HG03354 (cell line): ENCODE measurements at regions not wholly inside any gene's neighbourhood (a gene's known extent, or its start where the extent isn't known, plus 50 kb on each side); places are given as distances from the start of the nearest gene placed in this dataset.
"Not testable (repeated sequence)": the region's sequence is repeated elsewhere in the genome, so short reads cannot be mapped to it uniquely, and the experiment has no call there.

Experiments used
- ATAC-seq: cut with Tn5 transposase; IDR thresholded peaks from one replicate; pipeline ENCODE4 v1.9.1; 2021; ENCODE audit warnings: mild to moderate bottlenecking; ENCODE audit not compliant: unreplicated experiment, poor library complexity, severe bottlenecking

DNA sequence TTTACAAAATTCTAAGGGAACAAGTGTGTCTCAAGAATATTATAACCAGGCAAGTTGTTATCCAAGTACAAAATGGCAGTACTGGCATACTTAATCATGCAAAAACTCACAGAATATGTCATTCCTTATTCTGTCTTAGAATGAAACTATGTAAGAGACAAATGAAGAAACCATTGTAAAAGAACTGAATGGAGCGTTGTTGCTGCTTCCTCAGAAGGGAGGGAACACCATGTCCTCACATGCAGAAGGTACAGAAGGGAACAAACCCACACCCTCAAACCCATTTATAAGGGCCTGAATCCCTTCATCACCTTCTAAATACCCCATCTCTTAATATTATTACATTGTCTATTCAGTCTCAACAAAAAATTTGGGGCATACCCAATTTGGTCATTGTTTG, 960.0 kb downstream of the LTN1 start:
- not testable (repeated sequence) for ATAC-seq

DNA sequence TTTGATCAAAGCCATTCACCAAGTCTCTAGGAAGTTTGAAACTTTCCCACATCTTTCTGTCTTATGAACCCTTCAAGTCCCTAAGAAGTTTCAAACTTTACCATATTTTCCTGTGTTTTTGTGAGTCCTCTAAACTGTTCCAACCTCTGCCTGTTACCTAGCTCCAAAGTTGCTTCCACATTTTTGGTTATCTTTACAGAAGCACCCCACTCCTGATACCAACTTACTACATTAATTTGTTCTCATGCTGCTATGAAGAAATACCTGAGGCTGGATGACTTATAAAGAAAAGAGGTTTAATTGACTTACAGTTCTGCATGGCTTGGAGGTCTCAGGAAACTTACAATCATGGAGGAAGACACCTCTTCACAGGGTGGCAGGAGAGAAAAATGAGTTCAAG, 961.6 kb downstream of the LTN1 start:
- ATAC-seq: not testable (repeated sequence)

DNA sequence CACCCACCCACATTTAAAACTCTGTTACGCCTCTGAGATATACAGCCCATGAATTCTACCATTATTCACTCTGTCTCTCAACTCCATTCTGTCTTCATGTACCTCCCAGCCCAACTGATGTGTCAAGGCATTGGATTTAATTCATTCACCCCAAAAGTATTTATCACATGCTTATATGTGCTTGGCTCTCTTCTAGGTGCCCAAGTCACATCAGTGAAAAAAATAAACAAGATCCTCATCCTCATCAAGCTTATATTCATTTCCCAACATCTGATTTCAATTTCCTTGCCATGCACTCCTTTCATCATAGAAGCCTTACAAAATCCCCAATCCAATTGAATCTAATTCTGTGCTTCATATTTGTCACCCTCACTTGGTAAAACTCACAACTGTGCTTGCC, 967.6 kb downstream of the LTN1 start:
- no peak for ATAC-seq

DNA sequence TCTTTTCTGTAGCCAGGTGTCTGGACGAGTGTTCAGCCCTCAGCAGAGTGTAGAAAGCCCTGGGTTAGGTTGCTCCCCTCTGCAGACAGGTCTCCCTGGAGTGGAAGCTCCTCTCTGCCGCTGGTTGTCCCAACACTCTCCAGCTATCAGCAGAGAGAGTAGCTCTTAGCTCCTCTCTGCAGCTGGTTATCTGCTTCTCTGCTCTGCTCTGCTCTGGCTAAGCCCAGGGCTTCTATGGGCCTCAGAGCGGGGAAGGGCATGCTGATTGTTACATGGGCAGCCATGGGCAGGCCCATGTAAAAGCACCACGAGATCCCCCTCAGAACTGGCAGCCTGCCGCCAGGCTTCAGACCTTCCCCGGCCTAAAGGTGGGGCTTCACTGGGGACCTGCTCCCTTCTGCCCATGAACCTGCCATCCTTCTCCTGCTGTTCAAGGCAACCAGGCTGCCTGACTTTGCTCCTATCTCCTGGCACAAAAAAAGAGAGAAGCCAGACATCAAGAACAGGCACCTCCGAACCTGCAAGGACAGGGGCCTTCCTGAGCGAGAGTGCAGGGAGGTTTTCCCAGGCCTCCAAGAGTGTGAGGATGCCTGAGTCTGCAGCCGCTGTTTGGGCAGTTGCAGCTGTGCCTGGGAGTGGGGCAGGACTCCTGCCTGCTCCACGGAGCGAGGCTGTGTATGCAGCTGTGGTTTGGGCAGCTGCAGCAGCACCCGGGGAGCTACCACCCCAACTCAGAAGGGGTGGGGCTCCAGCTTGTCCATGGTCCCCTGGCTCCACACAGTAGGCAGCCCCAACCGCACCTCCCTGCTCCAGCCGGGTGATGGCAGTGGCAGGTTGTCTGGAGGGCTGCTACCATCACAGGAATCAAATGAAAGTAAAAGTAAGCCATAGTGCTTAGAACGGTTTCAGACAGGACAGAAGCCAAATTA, 973.7 kb downstream of the LTN1 start:
- ATAC-seq: no peak

DNA sequence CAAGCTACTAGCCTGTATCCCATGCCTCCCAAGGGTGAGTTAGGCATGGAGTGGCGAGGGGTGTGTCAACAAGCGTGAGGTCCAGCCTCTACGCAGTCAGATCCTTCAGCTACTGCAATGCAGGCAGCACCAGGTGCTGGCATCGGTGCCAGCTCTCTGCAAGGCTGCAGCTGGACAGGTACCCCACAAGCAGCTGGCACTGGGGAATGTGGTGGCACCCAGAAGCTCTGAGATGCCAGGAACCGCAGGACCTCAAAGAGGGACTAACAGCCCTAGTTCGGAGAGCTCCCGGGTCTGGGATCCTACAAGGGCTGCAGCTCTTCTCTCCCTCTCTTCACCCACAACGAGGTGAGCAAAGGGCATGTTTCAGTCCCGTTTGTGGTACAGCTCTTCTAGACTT, 974.5 kb downstream of the LTN1 start:
- ATAC-seq: no peak

DNA sequence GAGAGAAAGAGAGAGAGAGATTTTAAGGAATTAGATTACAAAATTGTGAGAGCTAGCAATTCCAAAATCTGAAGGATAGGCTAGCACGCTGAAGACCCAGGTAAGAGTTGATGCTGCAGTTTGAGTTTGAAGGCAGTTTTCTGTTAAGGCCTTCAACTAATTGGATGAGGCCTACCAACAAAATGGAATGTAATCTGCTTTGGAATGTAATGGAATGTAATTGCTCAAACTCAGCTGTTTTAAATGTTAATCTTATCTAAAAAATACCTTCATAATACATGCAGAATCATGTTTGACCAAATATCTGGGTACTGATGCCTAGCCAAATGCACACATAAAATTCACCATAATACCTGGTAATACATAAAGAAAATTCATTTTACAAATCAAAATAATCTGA, 976.1 kb downstream of the LTN1 start:
- no peak for ATAC-seq

DNA sequence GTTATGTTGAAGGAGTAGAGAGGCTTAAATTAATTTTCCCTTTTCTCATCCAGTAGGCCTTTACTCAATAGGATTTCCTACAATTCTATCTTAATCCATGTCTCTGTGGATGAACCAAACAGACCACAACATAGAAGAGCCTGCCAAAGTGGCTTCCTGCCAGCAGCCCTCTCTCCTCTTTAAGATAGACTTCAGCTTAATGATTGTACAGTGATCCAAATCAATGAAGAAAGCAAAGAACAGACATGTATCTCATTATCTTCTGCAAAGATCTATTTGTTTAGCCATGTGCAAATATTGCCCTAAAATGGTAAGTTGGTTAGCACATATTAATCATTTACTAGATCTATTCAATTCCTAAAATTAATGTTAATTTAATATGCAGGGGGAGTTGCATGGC, 979.6 kb downstream of the LTN1 start:
- not testable (repeated sequence) for ATAC-seq

DNA sequence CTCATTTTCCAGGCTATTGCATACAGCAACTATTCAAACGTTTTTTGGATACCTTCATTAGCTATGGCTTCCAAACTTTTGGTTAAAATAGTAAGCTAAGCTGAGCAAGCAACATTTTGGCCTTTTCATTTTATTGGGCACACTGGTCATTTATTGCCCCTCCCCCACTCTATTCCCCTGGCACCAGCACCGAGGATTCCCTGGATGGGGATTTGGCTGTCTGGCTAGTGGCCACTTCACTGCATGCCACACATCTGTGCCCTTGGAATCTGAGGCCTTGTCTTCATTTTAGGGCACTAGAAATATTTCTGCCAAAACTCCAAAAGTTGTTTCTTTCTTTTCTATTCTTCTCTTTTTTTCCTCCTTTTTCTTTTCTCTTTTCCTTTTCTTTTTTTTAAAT, 980.7 kb downstream of the LTN1 start:
- not testable (repeated sequence) for ATAC-seq

DNA sequence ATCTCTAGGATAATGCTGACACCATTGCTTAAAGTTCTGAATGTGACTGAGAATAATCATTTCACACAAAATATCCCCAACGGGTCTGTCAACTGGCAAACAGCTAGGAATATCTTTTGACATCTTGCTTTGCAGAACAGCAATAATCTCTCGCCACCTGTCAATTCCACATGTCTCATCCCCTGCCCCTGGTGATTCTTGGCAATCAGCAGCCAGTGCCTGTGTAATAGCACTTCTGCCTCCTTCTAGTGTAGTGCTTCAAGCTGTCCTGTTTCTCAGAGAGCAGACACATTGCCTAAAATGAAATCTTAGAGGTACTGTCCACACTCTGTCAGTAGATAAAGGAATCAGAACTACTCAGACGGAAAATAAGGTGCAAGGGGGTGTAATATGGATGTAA, 984.4 kb downstream of the LTN1 start:
- ATAC-seq: not testable (repeated sequence)

DNA sequence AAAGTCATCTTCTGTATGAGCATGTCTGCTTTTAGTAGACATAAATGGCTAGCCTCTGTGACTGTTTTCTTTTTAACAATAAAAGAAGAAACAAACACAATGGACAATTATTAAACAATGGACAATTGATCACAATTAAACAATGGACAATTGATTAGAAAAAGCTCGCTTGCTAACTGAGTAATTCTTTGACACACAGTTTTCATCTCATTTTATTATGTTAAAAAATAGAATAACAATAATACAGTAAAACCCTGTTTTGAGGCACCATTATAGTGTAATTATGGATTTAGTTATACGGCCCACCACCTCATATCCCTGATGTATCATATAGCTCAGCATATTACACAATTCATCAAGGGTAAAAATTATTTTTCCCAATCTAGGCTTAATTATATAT, 989.0 kb downstream of the LTN1 start:
- ATAC-seq: not testable (repeated sequence)

DNA sequence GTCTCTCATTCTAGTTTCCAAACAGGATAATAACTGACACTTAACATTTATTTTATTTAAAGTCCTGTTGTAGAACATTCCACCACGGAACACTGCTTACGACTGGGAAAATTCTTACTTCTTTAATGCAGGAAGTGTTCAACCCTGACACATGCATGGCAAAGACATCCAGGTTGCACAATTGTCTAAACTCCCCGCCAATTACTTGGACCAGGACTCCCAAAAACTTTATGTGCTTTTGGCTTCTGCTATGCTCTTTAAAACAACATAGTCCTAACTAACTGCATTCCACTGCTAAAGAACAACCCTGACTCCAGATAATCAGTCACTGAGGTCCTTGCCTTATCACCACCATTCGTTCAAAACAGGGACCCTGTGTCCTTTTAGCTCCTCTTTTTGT, 995.8 kb downstream of the LTN1 start:
- ATAC-seq: not testable (repeated sequence)

DNA sequence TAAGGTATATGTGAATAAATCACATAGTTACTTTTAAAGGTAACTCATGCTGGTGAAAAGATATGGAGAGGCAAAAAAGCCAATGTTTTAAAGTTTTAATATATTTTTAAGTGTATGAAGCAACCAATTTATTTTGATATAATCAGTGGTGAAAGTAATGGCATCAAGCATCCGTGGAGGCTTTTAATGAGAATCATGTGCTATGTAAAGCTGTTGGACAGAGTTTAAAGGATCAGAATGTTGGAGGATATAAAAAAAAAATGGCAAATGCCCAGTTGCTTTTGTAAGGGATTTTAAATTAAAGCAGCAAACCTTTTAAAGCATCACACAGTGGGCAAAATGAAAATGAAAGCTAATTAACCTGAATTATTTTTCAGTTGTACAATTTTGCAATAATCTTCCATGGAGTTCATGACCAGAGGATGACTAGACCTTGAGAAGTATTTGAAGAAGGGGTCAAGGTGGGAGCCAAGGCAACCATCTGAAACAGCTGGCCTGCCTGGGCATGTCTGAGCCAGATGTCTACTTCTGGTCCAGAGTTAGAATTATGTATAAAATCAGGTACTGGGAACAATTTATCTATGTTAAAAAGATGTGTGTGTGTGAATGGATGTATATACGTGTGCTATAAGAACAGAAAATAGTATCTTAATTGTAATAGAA, 1007.9 kb downstream of the LTN1 start:
- ATAC-seq: not testable (repeated sequence)

DNA sequence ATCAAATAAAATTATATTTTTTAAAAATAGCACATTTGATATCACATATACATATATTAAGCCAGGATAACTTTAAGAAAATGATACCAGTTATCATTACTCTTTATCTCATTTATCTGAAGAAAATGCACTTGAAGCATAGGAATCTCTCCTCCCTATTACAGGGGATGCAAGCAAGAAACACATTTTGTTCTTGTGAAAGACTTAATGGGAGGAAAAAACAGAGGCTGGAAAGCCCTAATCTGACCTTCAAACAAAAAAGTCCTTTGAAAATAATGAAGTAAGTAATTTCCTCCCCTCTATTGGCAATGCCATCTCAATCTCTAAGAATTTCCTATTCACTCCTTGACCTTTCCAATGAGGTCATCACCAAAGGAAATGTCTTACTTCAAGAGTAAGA, 1012.6 kb upstream of the ADAMTS5 start:
- not testable (repeated sequence) for ATAC-seq

DNA sequence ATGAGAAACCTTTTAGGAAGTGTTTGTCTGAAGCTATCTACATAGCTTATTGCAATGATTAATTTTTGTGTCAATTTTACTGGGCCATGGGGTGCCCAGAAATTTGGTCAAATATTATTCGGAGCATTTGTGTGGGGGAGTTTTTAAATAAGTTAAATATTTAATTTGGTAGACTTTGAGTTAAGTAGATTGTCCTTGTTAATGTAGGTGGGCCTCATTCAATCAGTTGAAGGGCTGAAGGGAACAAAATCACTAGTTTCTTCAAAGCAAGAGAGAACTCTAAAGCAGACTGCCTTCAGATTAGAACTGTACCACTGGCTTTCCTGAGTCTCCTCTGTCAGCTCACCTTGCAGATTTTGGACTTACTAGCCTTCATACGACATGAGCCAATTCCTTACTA, 1008.6 kb upstream of the ADAMTS5 start:
- ATAC-seq: no peak

DNA sequence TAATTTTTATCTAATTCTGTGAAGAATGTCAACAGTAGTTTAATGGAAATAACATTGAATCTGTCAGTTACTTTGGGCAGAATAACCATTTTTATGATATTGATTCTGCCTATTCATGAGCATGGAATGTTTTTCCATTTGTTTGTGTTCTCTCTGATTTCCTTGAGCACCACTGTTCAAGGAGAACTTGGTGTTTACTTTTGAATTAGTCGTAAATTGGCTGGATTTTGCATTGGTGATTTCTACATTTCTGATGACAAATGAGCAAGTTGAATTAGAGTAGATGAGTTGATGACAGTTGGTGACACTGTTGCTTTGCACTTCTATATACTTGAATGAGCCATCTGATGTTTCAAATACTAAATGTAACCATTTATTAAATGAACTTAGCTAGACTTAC, 1007.3 kb upstream of the ADAMTS5 start:
- ATAC-seq: not testable (repeated sequence)

DNA sequence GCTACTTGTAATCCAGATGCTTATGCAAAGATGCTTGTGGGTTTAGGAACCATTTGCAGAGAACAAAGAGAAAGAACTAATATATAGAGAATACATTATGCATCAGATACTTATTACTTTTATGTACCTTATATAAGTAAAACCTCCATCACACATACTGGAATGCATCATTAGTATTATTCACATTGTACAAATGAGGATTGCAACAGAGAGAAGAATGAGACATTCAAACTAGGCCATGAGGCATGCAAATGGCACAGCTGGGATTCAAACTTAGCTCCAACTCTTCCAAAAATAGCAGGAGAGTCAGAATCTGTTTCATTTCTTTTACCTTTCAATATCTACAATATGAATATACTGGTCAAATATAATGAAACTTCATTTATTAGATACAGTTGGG, 1001.4 kb upstream of the ADAMTS5 start:
- ATAC-seq: not testable (repeated sequence)

DNA sequence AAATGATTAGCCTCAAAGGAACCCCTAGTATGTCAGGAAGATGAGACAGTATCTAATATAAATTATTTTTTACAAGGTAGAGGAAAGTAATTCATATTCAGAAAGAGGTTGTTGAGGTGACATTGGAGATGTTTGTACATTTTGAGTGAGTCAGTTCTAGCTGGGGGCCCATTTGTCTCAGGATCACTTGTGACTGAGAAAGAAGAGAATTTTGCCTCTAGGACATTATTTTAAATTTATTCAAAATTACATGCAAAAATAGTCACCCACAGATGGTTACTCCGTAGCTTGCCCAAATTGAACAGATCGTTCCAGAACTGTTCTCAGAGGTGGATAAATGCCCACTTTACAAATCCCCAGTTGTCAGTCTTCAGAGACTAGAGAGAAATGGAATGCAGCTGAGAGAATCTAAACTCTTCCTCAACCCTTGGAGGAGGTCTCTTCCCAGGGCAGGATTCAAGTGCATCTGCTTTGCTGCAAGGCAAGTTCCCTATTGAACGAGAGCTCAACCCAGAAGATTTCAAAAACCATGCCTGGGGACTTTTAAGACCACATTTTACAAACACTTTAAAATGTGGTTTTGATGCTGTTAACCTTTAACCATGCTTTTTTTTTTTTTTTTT, 987.8 kb upstream of the ADAMTS5 start:
- no peak for ATAC-seq

DNA sequence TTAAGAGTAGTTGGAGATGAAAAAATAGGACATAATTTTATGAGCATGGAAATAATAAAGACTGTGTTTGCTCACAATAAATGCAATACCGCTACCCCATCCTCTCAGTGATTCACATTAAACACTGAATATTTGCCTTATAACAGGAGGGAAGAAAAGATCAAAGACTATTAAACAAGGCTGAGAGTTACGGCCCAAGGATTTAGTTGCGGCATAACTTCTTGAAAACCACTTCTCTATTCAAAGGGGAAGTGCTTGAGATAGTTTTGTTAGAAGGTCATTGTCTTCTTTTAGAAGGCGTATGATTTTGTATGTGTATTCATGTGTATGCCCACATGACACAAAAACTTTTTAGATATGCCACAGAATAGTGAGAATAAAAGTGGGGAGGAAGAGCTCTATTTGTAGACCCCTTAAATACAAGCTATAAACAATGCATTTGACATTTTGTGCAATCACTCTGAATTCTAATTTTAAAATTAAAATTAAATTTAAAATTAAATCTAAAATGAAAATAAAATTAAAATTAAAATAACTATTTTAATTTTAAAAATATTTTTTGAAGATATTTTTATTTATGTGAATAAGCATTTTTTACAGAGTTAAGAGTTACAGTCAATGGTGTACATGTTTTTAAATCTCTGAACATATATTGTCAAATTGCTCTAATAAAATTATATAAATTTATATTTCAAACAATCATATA, 986.6 kb upstream of the ADAMTS5 start:
- no peak for ATAC-seq

DNA sequence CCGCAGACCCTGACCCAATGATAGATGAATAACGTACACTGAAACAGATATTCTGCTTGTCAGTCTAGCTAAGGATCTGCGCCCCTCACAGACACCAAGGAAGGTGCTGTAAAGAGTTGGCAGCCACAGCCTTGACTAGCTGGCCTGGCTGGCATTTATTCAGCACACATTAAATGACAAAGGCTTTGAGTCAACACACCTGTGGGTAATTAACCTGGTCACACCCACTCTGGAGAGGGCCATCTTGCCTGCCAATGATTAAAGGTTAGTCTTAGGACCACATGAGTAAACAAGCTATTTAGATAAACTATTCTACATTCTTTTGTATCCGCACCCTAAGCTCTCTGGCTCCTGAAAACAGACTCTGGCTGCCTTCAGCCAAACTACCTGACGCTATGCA, 982.2 kb upstream of the ADAMTS5 start:
- ATAC-seq: not testable (repeated sequence)
